Smooth muscle cell (in vitro differentiated cells): ENCODE measurements at regions not wholly inside any gene's neighbourhood (a gene's known extent, or its start where the extent isn't known, plus 50 kb on each side); places are given as distances from the start of the nearest gene placed in this dataset.

ENCODE experiments used
- DNase-seq: peaks from one replicate; lab custom pipeline; 2025; ENCODE audit not compliant: unreplicated experiment; lab: John Stamatoyannopoulos, UW
- H2AFZ ChIP-seq: fragments of 200-600 bp; sonication (generic); 2 replicates; pipeline ENCODE4 v1.6.0; 2016; ENCODE audit warnings: antibody characterized with exemption, low read depth, mild to moderate bottlenecking
- H3F3A ChIP-seq: fragments of 200-600 bp; sonication (generic); 2 replicates; pipeline ENCODE4 v1.6.0; 2017; ENCODE audit warnings: antibody characterized with exemption, low read depth
- H3K27ac ChIP-seq: fragments of 200-600 bp; sonication (generic); 2 replicates; pipeline ENCODE4 v1.5.1; 2016; ENCODE audit warnings: low read depth, mild to moderate bottlenecking
- H3K27me3 ChIP-seq: fragments of 200-600 bp; sonication (generic); 2 replicates; pipeline ENCODE4 v1.6.1; 2016; ENCODE audit warnings: low read depth, mild to moderate bottlenecking
- H3K36me3 ChIP-seq: fragments of 200-600 bp; sonication (generic); 2 replicates; pipeline ENCODE4 v1.5.1; 2016; ENCODE audit warnings: low read depth
- H3K4me1 ChIP-seq: fragments of 200-600 bp; sonication (generic); 2 replicates; pipeline ENCODE4 v1.5.1; 2016; ENCODE audit warnings: low read depth
- H3K4me2 ChIP-seq: fragments of 200-600 bp; sonication (generic); 2 replicates; pipeline ENCODE4 v1.6.0; 2016; ENCODE audit warnings: mild to moderate bottlenecking
- H3K4me3 ChIP-seq: fragments of 200-600 bp; sonication (generic); 2 replicates; pipeline ENCODE4 v1.5.1; 2016; ENCODE audit warnings: mild to moderate bottlenecking
- H3K79me2 ChIP-seq: fragments of 200-600 bp; sonication (generic); 2 replicates; pipeline ENCODE4 v1.6.0; 2016; ENCODE audit warnings: low read depth, mild to moderate bottlenecking
- H3K9ac ChIP-seq: fragments of 200-600 bp; sonication (generic); 2 replicates; pipeline ENCODE4 v1.6.0; 2016; ENCODE audit warnings: low read depth
- H3K9me3 ChIP-seq: fragments of 200-600 bp; sonication (generic); replicated peaks from 2 replicates; pipeline ENCODE4 v1.5.1; 2016; ENCODE audit warnings: low read depth
- H4K20me1 ChIP-seq: fragments of 200-600 bp; sonication (generic); 2 replicates; pipeline ENCODE4 v1.6.0; 2016; ENCODE audit warnings: low read depth
- CTCF ChIP-seq: fragments of 200-600 bp; sonication (generic); IDR thresholded peaks from 2 replicates; pipeline ENCODE4 v1.5.1; 2017; ENCODE audit warnings: borderline replicate concordance, mild to moderate bottlenecking, antibody characterized with exemption; ENCODE audit not compliant: insufficient read depth, poor library complexity, severe bottlenecking
- WGBS: methylation state at CpG from one replicate; pipeline ENCODE4 v1.1.7; 2016; ENCODE audit warnings: low lambda C conversion rate; 5-methylcytosine and 5-hydroxymethylcytosine counted together

DNA sequence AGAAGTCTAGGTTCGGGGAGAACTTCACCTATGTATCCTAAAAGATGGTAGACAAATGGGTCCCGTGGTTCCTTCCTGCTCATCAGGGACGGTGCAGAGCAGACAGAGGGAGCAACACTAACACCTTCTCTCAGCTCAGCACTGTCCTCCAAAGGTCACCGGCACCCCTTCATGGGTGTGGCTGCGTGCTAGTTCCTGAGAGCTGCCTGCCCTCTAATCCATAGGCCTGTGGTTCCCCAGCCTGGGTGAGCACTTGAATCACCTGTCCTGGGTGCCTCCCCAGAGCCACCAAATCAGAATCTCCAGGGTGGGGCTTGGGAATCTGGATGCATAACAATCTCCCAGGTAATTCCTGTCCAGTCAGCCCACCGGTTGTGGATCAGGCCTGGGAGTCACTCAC is 113.9 kb upstream of the TMEM45B start:
- Histone ChIP-seq H3K27ac (no peak overlapping the region), H3K79me2 (no peaks in the 10 kb centered on the region), H3K4me2 (no peak overlapping the region), H2AFZ (no peak overlapping the region), H3F3A (no peaks in the 10 kb centered on the region), H3K27me3 (peaks cover 11% of the 10 kb centered on the region), H3K9ac (no peak overlapping the region), H4K20me1 (no peaks in the 10 kb centered on the region), H3K4me1 (no peaks in the 10 kb centered on the region), H3K36me3 (no peaks in the 10 kb centered on the region), H3K9me3 (no peaks in the 10 kb centered on the region), H3K4me3 (no peak overlapping the region)
- 91% methylated on average over 6 of the region's 6 CpGs for WGBS
- no peak for DNase-seq
- no peak for TF ChIP-seq CTCF

- no peak for TF ChIP-seq CTCF
- H3K9me3 ChIP-seq = no peaks in the 10 kb centered on the region
- no peak overlapping the region for H3K4me3 ChIP-seq
- no peak overlapping the region for H3K27ac ChIP-seq
- no peaks in the 10 kb centered on the region for H3K36me3 ChIP-seq
- H3K79me2 ChIP-seq = no peaks in the 10 kb centered on the region
- H2AFZ ChIP-seq = no peak overlapping the region
- no peak overlapping the region for H3K9ac ChIP-seq
- H3F3A ChIP-seq = no peaks in the 10 kb centered on the region
- H3K27me3 ChIP-seq = peaks cover 11% of the 10 kb centered on the region
- no peak for DNase-seq
- H4K20me1 ChIP-seq = no peaks in the 10 kb centered on the region
- no peaks in the 10 kb centered on the region for H3K4me1 ChIP-seq
- 87% methylated on average over 14 of the region's 14 CpGs for WGBS
- no peak overlapping the region for H3K4me2 ChIP-seq
These were observed 112.9 kb upstream of the TMEM45B start for GRCh38 chr11:129702410-129703398.

- no peak for DNase-seq
- Histone ChIP-seq H3K4me2 (no peak overlapping the region), H3K9ac (no peak overlapping the region), H4K20me1 (no peaks in the 10 kb centered on the region), H3F3A (no peaks in the 10 kb centered on the region), H3K9me3 (no peaks in the 10 kb centered on the region), H3K4me3 (no peak overlapping the region), H3K27ac (no peak overlapping the region), H3K4me1 (no peaks in the 10 kb centered on the region), H3K36me3 (no peaks in the 10 kb centered on the region), H2AFZ (no peak overlapping the region), H3K27me3 (peaks cover 11% of the 10 kb centered on the region), H3K79me2 (no peaks in the 10 kb centered on the region)
- 67% methylated on average over 6 of the region's 6 CpGs for WGBS
- no peak for TF ChIP-seq CTCF
These were observed 111.8 kb upstream of the TMEM45B start for GRCh38 chr11:129703846-129704245.

- Histone ChIP-seq H2AFZ (no peak overlapping the region), H3K9me3 (no peaks in the 10 kb centered on the region), H3K27me3 (peaks cover 7% of the 10 kb centered on the region), H3K36me3 (no peaks in the 10 kb centered on the region), H3K9ac (no peak overlapping the region), H3K4me3 (no peak overlapping the region), H3F3A (no peaks in the 10 kb centered on the region), H4K20me1 (no peaks in the 10 kb centered on the region), H3K4me1 (no peaks in the 10 kb centered on the region), H3K4me2 (no peak overlapping the region), H3K27ac (no peak overlapping the region), H3K79me2 (no peaks in the 10 kb centered on the region)
- no peak for TF ChIP-seq CTCF
- DNase-seq = no peak
- 74% methylated on average over 3 of the region's 3 CpGs for WGBS
These were observed 110.8 kb upstream of the TMEM45B start for GRCh38 chr11:129704831-129705230.
